ENCODE measurements at regions not wholly inside any gene's neighbourhood (a gene's known extent, or its start where the extent isn't known, plus 50 kb on each side); places are given as distances from the start of the nearest gene placed in this dataset.

DNA sequence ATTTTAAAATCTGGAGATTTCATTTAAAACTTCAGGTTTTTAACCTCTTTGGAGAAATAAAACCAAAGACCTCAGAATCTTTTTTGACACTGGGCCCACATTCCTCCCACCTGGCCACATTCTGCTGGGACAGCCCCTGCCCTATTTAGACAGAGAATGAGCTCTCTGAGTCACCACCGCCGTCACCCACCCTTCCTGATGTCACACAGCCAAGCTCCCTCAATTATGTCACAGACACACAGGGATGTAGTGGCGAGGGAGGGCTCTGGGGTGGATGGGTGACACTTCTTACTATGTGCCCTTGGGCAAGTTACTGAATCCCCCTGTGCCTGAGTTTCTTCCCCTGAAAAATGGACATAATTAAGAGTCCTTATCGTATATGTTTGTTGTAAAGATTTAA is 162.6 kb downstream of the RAB11FIP2 start:
- Histone ChIP-seq H2BK12ac (ENCODE audit: low read length) (no peak overlapping the region), H3K4me1 (ENCODE audit: control insufficient read depth in 2 of 2, insufficient read depth in 1 of 2, low read depth in 1 of 2, low read length in 2 of 2) (peaks cover 0 to 9% of the 10 kb centered on the region in 2 donors), H3K23ac (ENCODE audit: low read depth, low read length, poor library complexity) (no peak overlapping the region), H3K27ac (replicated peaks; ENCODE audit: low read length) (no peak overlapping the region), H3K9me3 (replicated peaks in 1 of 2; ENCODE audit: control insufficient read depth in 2 of 2, insufficient read depth in 1 of 2, low read depth in 1 of 2, low read length in 2 of 2) (no peaks in the 10 kb centered on the region), H2BK120ac (ENCODE audit: low read depth, low read length) (no peak overlapping the region), H2BK15ac (ENCODE audit: low read length) (no peak overlapping the region), H2AK5ac (ENCODE audit: low read depth, low read length) (no peak overlapping the region), H3K27me3 (ENCODE audit: control insufficient read depth in 3 of 3, insufficient read depth in 3 of 3, low read depth in 1 of 3, low read length in 3 of 3) (no peaks in the 10 kb centered on the region), H2AFZ (ENCODE audit: low read length) (no peak overlapping the region), H3K4me2 (ENCODE audit: insufficient read depth, low read length, poor library complexity, severe bottlenecking) (no peak overlapping the region), H3K79me1 (ENCODE audit: low read depth, low read length) (no peaks in the 10 kb centered on the region), H2BK5ac (ENCODE audit: low read length) (no peak overlapping the region), H3K4me3 (ENCODE audit: low read length in 2 of 2) (no peak overlapping the region), H3K4ac (ENCODE audit: low read length) (no peak overlapping the region), H3K9ac (ENCODE audit: low read depth, low read length, poor library complexity) (no peak overlapping the region), H4K91ac (ENCODE audit: low read depth, low read length, poor library complexity) (no peak overlapping the region), H4K8ac (ENCODE audit: low read depth, low read length) (no peak overlapping the region), H3K14ac (ENCODE audit: low read length) (no peak overlapping the region), H3K36me3 (replicated peaks in 1 of 2; ENCODE audit: control insufficient read depth in 2 of 2, insufficient read depth in 2 of 2, low read length in 2 of 2) (no peaks in the 10 kb centered on the region), H3K18ac (ENCODE audit: low read length) (peak overlapping the region; percentile 24)
- no CpG with 5 or more reads among the region's 4 CpGs for WGBS, 2 donors (ENCODE audit: extremely low coverage in 2 of 2, insufficient read length in 2 of 2, insufficient replicate concordance in 1 of 2)
- no peak for DNase-seq (ENCODE audit: low spot score)

DNA sequence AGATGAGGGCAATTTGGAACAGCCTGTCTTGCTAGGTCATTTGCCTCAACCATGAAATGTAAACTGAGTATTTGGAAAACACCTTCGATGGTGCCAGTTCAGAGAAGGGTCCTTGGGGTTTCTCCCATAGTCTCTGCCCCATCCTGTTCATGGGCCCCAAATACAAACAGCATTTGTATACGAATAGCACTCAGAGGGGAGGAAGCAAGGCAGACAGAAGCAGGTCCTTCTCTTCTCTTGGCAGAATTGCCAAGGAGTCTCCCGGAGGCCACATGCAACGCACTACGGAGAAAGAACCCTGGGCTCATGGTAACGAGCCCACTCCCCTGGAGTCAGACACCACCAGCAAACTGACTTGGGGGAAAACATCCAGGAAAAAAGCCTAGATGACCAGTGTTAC is 162.1 kb downstream of the RAB11FIP2 start:
- Histone ChIP-seq H2BK5ac (ENCODE audit: low read length) (no peak overlapping the region), H2BK12ac (ENCODE audit: low read length) (no peak overlapping the region), H3K14ac (ENCODE audit: low read length) (no peak overlapping the region), H2AK5ac (ENCODE audit: low read depth, low read length) (no peak overlapping the region), H4K91ac (ENCODE audit: low read depth, low read length, poor library complexity) (no peak overlapping the region), H3K18ac (ENCODE audit: low read length) (no peak overlapping the region), H3K36me3 (replicated peaks in 1 of 2; ENCODE audit: control insufficient read depth in 2 of 2, insufficient read depth in 2 of 2, low read length in 2 of 2) (no peaks in the 10 kb centered on the region), H3K4me1 (ENCODE audit: control insufficient read depth in 2 of 2, insufficient read depth in 1 of 2, low read depth in 1 of 2, low read length in 2 of 2) (peaks cover 0 to 9% of the 10 kb centered on the region in 2 donors), H3K79me1 (ENCODE audit: low read depth, low read length) (no peaks in the 10 kb centered on the region), H4K8ac (ENCODE audit: low read depth, low read length) (no peak overlapping the region), H3K9me3 (replicated peaks in 1 of 2; ENCODE audit: control insufficient read depth in 2 of 2, insufficient read depth in 1 of 2, low read depth in 1 of 2, low read length in 2 of 2) (no peaks in the 10 kb centered on the region), H3K27me3 (ENCODE audit: control insufficient read depth in 3 of 3, insufficient read depth in 3 of 3, low read depth in 1 of 3, low read length in 3 of 3) (no peaks in the 10 kb centered on the region), H3K23ac (ENCODE audit: low read depth, low read length, poor library complexity) (no peak overlapping the region), H2BK120ac (ENCODE audit: low read depth, low read length) (no peak overlapping the region), H3K4me3 (ENCODE audit: low read length in 2 of 2) (no peak overlapping the region), H3K27ac (replicated peaks; ENCODE audit: low read length) (no peak overlapping the region), H2AFZ (ENCODE audit: low read length) (no peak overlapping the region), H3K4me2 (ENCODE audit: insufficient read depth, low read length, poor library complexity, severe bottlenecking) (no peak overlapping the region), H3K9ac (ENCODE audit: low read depth, low read length, poor library complexity) (no peak overlapping the region), H3K4ac (ENCODE audit: low read length) (no peak overlapping the region), H2BK15ac (ENCODE audit: low read length) (no peak overlapping the region)
- DNase-seq (ENCODE audit: low spot score) = no peak
- WGBS, 2 donors (ENCODE audit: extremely low coverage in 2 of 2, insufficient read length in 2 of 2, insufficient replicate concordance in 1 of 2) = no CpG with 5 or more reads among the region's 6 CpGs

DNA sequence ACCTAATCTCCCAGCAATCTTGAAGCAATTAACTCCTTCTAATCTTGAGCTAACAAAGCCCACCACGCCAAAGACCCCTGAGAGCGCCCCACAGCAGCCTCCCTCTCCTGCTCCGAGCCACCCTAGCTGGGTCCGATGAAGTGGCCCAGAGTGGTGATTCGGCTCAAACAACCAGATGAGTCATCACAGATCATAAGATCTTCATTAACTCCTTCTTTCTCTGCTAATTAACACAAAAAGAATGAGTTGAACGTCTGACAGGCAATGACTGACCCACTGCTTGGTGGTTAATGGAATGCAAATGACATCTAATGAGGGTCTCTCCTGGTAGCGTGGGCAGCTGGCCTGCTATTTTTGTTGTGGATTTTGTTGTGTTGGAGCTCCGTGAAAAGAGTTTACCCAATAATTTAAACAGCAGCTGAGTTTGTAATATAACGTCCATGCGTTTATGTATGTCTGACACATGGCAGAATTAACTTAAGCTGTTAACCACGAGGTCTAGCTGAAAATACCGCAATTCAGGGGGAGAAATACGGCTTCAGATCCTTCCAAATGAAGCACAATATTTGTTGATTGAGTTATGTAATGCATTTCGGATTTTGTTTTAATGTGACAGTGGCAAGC is 161.4 kb downstream of the RAB11FIP2 start:
- H4K8ac ChIP-seq (ENCODE audit: low read depth, low read length) = no peak overlapping the region
- H3K9ac ChIP-seq (ENCODE audit: low read depth, low read length, poor library complexity) = no peak overlapping the region
- H2AFZ ChIP-seq (ENCODE audit: low read length) = no peak overlapping the region
- H3K4ac ChIP-seq (ENCODE audit: low read length) = no peak overlapping the region
- H2BK120ac ChIP-seq (ENCODE audit: low read depth, low read length) = no peak overlapping the region
- no peak overlapping the region for H4K91ac ChIP-seq (ENCODE audit: low read depth, low read length, poor library complexity)
- no peak overlapping the region for H2BK12ac ChIP-seq (ENCODE audit: low read length)
- H3K4me2 ChIP-seq (ENCODE audit: insufficient read depth, low read length, poor library complexity, severe bottlenecking) = no peak overlapping the region
- no peaks in the 10 kb centered on the region for H3K79me1 ChIP-seq (ENCODE audit: low read depth, low read length)
- no CpG with 5 or more reads among the region's 14 CpGs for WGBS, 2 donors (ENCODE audit: extremely low coverage in 2 of 2, insufficient read length in 2 of 2, insufficient replicate concordance in 1 of 2)
- no peak overlapping the region for H3K4me3 ChIP-seq (ENCODE audit: low read length in 2 of 2)
- no peak overlapping the region for H3K23ac ChIP-seq (ENCODE audit: low read depth, low read length, poor library complexity)
- no peak overlapping the region for H3K14ac ChIP-seq (ENCODE audit: low read length)
- no peak overlapping the region for H2BK5ac ChIP-seq (ENCODE audit: low read length)
- no peak overlapping the region for H2AK5ac ChIP-seq (ENCODE audit: low read depth, low read length)
- no peaks in the 10 kb centered on the region for H3K9me3 ChIP-seq (replicated peaks in 1 of 2; ENCODE audit: control insufficient read depth in 2 of 2, insufficient read depth in 1 of 2, low read depth in 1 of 2, low read length in 2 of 2)
- H3K36me3 ChIP-seq (replicated peaks in 1 of 2; ENCODE audit: control insufficient read depth in 2 of 2, insufficient read depth in 2 of 2, low read length in 2 of 2) = no peaks in the 10 kb centered on the region
- H2BK15ac ChIP-seq (ENCODE audit: low read length) = no peak overlapping the region
- H3K4me1 ChIP-seq (ENCODE audit: control insufficient read depth in 2 of 2, insufficient read depth in 1 of 2, low read depth in 1 of 2, low read length in 2 of 2) = peaks cover 0 to 9% of the 10 kb centered on the region in 2 donors
- no peaks in the 10 kb centered on the region for H3K27me3 ChIP-seq (ENCODE audit: control insufficient read depth in 3 of 3, insufficient read depth in 3 of 3, low read depth in 1 of 3, low read length in 3 of 3)
- no peak overlapping the region for H3K18ac ChIP-seq (ENCODE audit: low read length)
- DNase-seq (ENCODE audit: low spot score) = peak; percentile 29
- H3K27ac ChIP-seq (replicated peaks; ENCODE audit: low read length) = no peak overlapping the region

DNA sequence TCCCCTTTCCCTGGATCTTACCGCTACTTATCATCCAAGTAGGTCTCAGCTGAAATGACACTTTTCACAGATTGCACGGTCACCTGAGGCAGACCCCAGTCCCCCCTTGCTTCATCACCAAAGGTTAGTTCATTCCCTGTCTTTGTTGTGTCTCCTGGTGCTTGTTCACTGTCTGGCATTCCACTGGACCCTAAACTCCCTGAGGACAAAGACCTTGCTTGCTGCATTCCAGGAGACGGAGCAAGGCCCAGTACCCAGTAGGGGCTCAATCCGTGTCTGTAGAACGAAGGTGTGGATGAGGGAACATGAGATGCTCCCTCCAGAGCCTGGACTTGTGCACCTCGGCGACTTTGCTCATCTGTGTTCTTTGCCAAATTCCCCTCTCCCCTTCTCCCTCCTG is 160.0 kb downstream of the RAB11FIP2 start:
- no CpG with 5 or more reads among the region's 7 CpGs for WGBS, 2 donors (ENCODE audit: extremely low coverage in 2 of 2, insufficient read length in 2 of 2, insufficient replicate concordance in 1 of 2)
- Histone ChIP-seq H2AFZ (ENCODE audit: low read length) (no peak overlapping the region), H3K9ac (ENCODE audit: low read depth, low read length, poor library complexity) (no peak overlapping the region)

More for the DNA sequence above, 160.0 kb downstream of the RAB11FIP2 start:
- H3K14ac ChIP-seq (ENCODE audit: low read length) = no peak overlapping the region
- no peak overlapping the region for H3K4me3 ChIP-seq (ENCODE audit: low read length in 2 of 2)
- H3K79me1 ChIP-seq (ENCODE audit: low read depth, low read length) = no peaks in the 10 kb centered on the region
- H3K27ac ChIP-seq (replicated peaks; ENCODE audit: low read length) = no peak overlapping the region
- no peak overlapping the region for H2AK5ac ChIP-seq (ENCODE audit: low read depth, low read length)
- no peak overlapping the region for H4K91ac ChIP-seq (ENCODE audit: low read depth, low read length, poor library complexity)
- no peak overlapping the region for H3K4ac ChIP-seq (ENCODE audit: low read length)
- H2BK5ac ChIP-seq (ENCODE audit: low read length) = no peak overlapping the region
- no peak overlapping the region for H3K23ac ChIP-seq (ENCODE audit: low read depth, low read length, poor library complexity)
- H2BK12ac ChIP-seq (ENCODE audit: low read length) = no peak overlapping the region
- no peak overlapping the region for H3K4me2 ChIP-seq (ENCODE audit: insufficient read depth, low read length, poor library complexity, severe bottlenecking)
- H3K4me1 ChIP-seq (ENCODE audit: control insufficient read depth in 2 of 2, insufficient read depth in 1 of 2, low read depth in 1 of 2, low read length in 2 of 2) = peaks cover 0 to 9% of the 10 kb centered on the region in 2 donors
- no peak overlapping the region for H2BK120ac ChIP-seq (ENCODE audit: low read depth, low read length)
- DNase-seq (ENCODE audit: low spot score) = no peak
- no peak overlapping the region for H4K8ac ChIP-seq (ENCODE audit: low read depth, low read length)
- H3K36me3 ChIP-seq (replicated peaks in 1 of 2; ENCODE audit: control insufficient read depth in 2 of 2, insufficient read depth in 2 of 2, low read length in 2 of 2) = no peaks in the 10 kb centered on the region
- no peak overlapping the region for H2BK15ac ChIP-seq (ENCODE audit: low read length)
- H3K18ac ChIP-seq (ENCODE audit: low read length) = peak overlapping the region; percentile 6
- no peaks in the 10 kb centered on the region for H3K9me3 ChIP-seq (replicated peaks in 1 of 2; ENCODE audit: control insufficient read depth in 2 of 2, insufficient read depth in 1 of 2, low read depth in 1 of 2, low read length in 2 of 2)
- no peaks in the 10 kb centered on the region for H3K27me3 ChIP-seq (ENCODE audit: control insufficient read depth in 3 of 3, insufficient read depth in 3 of 3, low read depth in 1 of 3, low read length in 3 of 3)
